ENCODE measurements at regions not wholly inside any gene's neighbourhood (a gene's known extent, or its start where the extent isn't known, plus 50 kb on each side); places are given as distances from the start of the nearest gene placed in this dataset.

DNA sequence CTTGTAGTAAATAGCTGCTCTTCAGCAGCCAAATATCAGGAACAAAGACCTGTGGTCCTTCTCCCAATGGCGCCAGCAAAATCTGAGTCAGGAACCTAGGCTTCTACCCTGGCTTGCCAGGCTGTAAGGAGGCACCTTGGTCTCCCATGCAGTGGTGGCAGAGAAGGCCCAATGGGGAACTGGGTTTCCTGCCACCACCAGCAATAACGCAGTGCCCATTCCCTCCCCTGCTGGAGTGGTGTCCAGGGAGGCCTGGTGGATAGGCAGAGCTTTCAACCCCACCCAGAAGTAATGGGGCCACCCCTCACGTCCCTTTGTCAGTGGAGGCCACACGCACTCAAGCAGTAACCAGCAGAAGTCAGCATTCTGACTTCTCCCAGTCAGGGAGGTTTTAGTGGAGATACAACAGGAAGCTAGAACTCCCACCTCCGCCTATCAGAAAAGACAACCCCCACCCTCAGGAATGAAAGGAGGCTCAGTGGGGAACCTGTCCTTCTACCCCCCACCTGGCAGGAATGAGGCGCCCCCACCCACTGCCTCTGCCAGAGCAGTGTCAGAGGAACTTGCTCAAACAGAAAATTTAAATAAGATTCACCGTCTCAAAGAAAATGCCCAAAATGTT lies 132.4 kb downstream of the COPS8 start:
- H3K4me1 Mint-ChIP-seq, result peaks cover 17% of the 10 kb centered on the region

GRCh38 chr2:237218756-237219155 lies 133.1 kb downstream of the COPS8 start:
- Mint-ChIP-seq H3K4me1 (peaks cover 18% of the 10 kb centered on the region), H3K27ac (no peak overlapping the region), H3K4me3 (no peak overlapping the region), H3K9me3 (no peaks in the 10 kb centered on the region), H3K36me3 (ENCODE audit: low read depth) (no peaks in the 10 kb centered on the region), H3K27me3 (ENCODE audit: low read depth, poor library complexity) (no peaks in the 10 kb centered on the region)
- TF ChIP-seq CTCF (IDR thresholded peaks at IDR 0.05), result no peak
- no peak for DNase-seq

More for the DNA sequence above, 132.4 kb downstream of the COPS8 start:
- H3K27ac Mint-ChIP-seq, result peak overlapping the region; percentile 59
- H3K27me3 Mint-ChIP-seq (ENCODE audit: low read depth, poor library complexity), result no peaks in the 10 kb centered on the region
- TF ChIP-seq CTCF (IDR thresholded peaks at IDR 0.05), result no peak
- H3K4me3 Mint-ChIP-seq, result no peak overlapping the region
- DNase-seq, result no peak
- H3K9me3 Mint-ChIP-seq, result no peaks in the 10 kb centered on the region
- no peaks in the 10 kb centered on the region for H3K36me3 Mint-ChIP-seq (ENCODE audit: low read depth)

DNA sequence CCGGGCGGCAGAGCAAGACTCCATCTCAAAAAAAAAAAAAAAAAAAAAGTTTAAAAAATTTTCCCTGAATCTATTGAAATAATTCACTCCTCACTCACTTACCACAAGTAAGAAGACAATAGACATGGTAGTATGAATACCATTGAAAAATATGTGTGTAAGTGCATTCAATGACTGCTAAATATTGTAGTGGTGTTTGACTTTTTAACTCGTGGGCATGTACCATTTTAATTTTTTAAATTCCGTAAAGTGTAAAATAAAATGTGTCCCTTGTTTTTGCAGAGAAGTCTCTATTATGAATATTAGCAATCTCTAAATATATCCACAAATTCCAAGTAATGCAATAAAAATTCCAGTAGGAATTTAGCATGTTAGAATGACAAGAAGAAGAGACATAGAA lies 134.1 kb downstream of the COPS8 start:
- TF ChIP-seq CTCF (IDR thresholded peaks at IDR 0.05), result no peak
- Mint-ChIP-seq H3K9me3 (no peaks in the 10 kb centered on the region), H3K27me3 (ENCODE audit: low read depth, poor library complexity) (no peaks in the 10 kb centered on the region), H3K4me1 (peaks cover 18% of the 10 kb centered on the region), H3K4me3 (no peak overlapping the region), H3K27ac (no peak overlapping the region), H3K36me3 (ENCODE audit: low read depth) (no peaks in the 10 kb centered on the region)
- no peak for DNase-seq

DNA sequence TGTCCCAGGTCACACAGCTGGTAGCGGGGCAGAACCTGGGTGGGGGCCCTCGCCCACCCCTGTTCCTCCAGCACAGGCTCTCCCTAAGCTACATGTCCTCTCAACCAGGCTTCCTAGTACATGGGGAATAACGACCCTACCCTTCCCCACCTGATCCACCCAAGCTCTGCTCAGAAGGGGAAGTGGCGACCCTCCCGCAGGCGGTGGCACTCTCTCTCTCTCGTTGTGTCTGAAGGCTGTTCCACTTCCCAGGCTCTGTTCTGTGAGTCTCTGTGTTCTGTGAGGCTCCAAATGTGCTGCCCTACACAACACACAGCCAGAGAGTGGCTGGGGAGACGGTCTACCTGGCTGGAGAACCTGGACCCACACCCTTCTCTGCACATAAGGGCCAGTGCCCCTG lies 135.8 kb downstream of the COPS8 start:
- Mint-ChIP-seq H3K27ac (no peak overlapping the region), H3K36me3 (ENCODE audit: low read depth) (no peaks in the 10 kb centered on the region), H3K4me3 (no peak overlapping the region), H3K27me3 (ENCODE audit: low read depth, poor library complexity) (no peaks in the 10 kb centered on the region), H3K9me3 (no peaks in the 10 kb centered on the region), H3K4me1 (peaks cover 18% of the 10 kb centered on the region)
- no peak for DNase-seq
- no peak for TF ChIP-seq CTCF (IDR thresholded peaks at IDR 0.05)

DNA sequence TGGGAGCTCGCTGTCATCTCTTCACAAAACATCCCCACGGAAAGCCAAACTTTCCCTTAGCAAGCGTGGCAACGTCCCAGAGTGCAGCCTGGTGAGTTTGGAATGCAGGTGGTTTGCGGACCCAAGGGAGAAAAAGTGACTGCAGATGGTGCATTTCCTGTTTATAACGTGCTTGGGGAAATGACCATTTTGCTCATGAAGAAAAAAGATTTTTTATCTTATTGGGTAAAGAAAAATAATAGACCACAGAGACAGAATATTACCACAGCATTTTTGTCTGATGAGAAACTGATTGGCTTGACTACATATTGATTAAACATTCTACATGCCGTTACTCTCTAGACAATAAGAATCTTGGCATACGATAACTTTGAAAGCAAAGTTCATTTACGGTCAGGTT lies 136.5 kb downstream of the COPS8 start:
- no peaks in the 10 kb centered on the region for H3K9me3 Mint-ChIP-seq
- no peak for DNase-seq
- H3K4me1 Mint-ChIP-seq, result peaks cover 18% of the 10 kb centered on the region
- H3K4me3 Mint-ChIP-seq, result no peak overlapping the region
- no peaks in the 10 kb centered on the region for H3K27me3 Mint-ChIP-seq (ENCODE audit: low read depth, poor library complexity)
- H3K36me3 Mint-ChIP-seq (ENCODE audit: low read depth), result no peaks in the 10 kb centered on the region
- no peak for TF ChIP-seq CTCF (IDR thresholded peaks at IDR 0.05)
- H3K27ac Mint-ChIP-seq, result no peak overlapping the region

DNA sequence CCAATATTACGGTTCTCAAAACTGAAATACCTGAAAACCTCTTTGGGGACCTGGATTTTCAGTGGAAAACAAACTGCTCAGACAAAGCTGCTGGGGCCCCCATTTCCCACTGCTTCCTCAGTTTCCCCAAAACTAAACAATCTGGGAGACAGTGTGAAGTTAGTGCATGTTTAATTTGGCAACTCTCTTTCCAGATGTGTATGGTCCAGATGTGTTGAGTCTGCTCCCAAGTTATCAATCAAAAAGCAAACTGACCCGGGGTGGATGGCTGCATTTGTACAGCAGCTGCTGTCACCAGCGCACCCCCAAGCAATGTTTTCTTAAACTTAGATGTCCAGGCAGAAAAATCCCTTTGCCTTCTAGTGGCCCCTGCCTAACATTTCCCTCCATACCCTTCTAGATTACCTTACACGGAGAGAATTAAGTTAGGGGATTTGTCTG lies 136.9 kb downstream of the COPS8 start:
- Mint-ChIP-seq H3K27me3 (ENCODE audit: low read depth, poor library complexity) (no peaks in the 10 kb centered on the region), H3K36me3 (ENCODE audit: low read depth) (no peaks in the 10 kb centered on the region), H3K4me1 (peaks cover 18% of the 10 kb centered on the region), H3K9me3 (no peaks in the 10 kb centered on the region), H3K27ac (no peak overlapping the region), H3K4me3 (no peak overlapping the region)
- TF ChIP-seq CTCF (IDR thresholded peaks at IDR 0.05), result no peak
- no peak for DNase-seq
